ENCODE measurements at regions not wholly inside any gene's neighbourhood (a gene's known extent, or its start where the extent isn't known, plus 50 kb on each side); places are given as distances from the start of the nearest gene placed in this dataset.

GRCh38 chr1:4425892-4426291 lies 228.5 kb upstream of the AJAP1 start:
- Histone ChIP-seq H3K36me3 (ENCODE audit: insufficient read depth, low read length) (no peaks in the 10 kb centered on the region), H3K4me2 (ENCODE audit: low read length) (no peak overlapping the region), H3K27me3 (ENCODE audit: insufficient read depth, low read length) (no peaks in the 10 kb centered on the region), H3K9me3 (ENCODE audit: insufficient read depth, low read depth, low read length) (peaks cover 4% of the 10 kb centered on the region), H2AFZ (ENCODE audit: low read depth, low read length) (no peak overlapping the region), H3K79me2 (ENCODE audit: insufficient read depth, low read length) (no peaks in the 10 kb centered on the region), H4K20me1 (ENCODE audit: insufficient read depth, low read length) (no peaks in the 10 kb centered on the region), H3K4me3 (ENCODE audit: insufficient read depth, low read depth, low read length) (no peak overlapping the region), H3K4me1 (ENCODE audit: insufficient read depth, low read length) (no peaks in the 10 kb centered on the region), H3K9ac (ENCODE audit: low read length) (no peak overlapping the region), H3K27ac (ENCODE audit: low read depth, low read length) (no peak overlapping the region)
- H3K27me3 Mint-ChIP-seq (ENCODE audit: low read depth, unreplicated experiment) = no peaks in the 10 kb centered on the region
- H3K36me3 Mint-ChIP-seq (ENCODE audit: low read depth, unreplicated experiment) = no peaks in the 10 kb centered on the region
- H3K27ac Mint-ChIP-seq (ENCODE audit: unreplicated experiment) = no peak overlapping the region
- no peak overlapping the region for H3K4me3 Mint-ChIP-seq (ENCODE audit: unreplicated experiment)
- TF ChIP-seq CTCF (IDR thresholded peaks at IDR 0.05; ENCODE audit: insufficient read depth, low read depth, low read length) = no peak
- no peak for FAIRE-seq
- no peak for DNase-seq (ENCODE audit: low read depth)
- peaks cover 2% of the 10 kb centered on the region for H3K4me1 Mint-ChIP-seq (ENCODE audit: low read depth, unreplicated experiment)
- H3K9me3 Mint-ChIP-seq (ENCODE audit: unreplicated experiment) = peaks cover 7% of the 10 kb centered on the region

GRCh38 chr1:4428711-4429110 lies 225.7 kb upstream of the AJAP1 start:
- Histone ChIP-seq H3K4me3 (ENCODE audit: insufficient read depth, low read depth, low read length) (no peak overlapping the region), H4K20me1 (ENCODE audit: insufficient read depth, low read length) (no peaks in the 10 kb centered on the region), H3K27me3 (ENCODE audit: insufficient read depth, low read length) (no peaks in the 10 kb centered on the region), H3K4me2 (ENCODE audit: low read length) (no peak overlapping the region), H2AFZ (ENCODE audit: low read depth, low read length) (no peak overlapping the region), H3K36me3 (ENCODE audit: insufficient read depth, low read length) (no peaks in the 10 kb centered on the region), H3K79me2 (ENCODE audit: insufficient read depth, low read length) (no peaks in the 10 kb centered on the region), H3K9ac (ENCODE audit: low read length) (no peak overlapping the region), H3K4me1 (ENCODE audit: insufficient read depth, low read length) (no peaks in the 10 kb centered on the region), H3K27ac (ENCODE audit: low read depth, low read length) (peak overlapping the region; percentile 19), H3K9me3 (ENCODE audit: insufficient read depth, low read depth, low read length) (peaks cover 4% of the 10 kb centered on the region)
- no peak for DNase-seq (ENCODE audit: low read depth)
- no peak for TF ChIP-seq EZH2 (IDR thresholded peaks at IDR 0.05; ENCODE audit: insufficient read depth, low read length)
- TF ChIP-seq CTCF (IDR thresholded peaks at IDR 0.05; ENCODE audit: insufficient read depth, low read depth, low read length) = no peak
- peaks cover 2% of the 10 kb centered on the region for H3K4me1 Mint-ChIP-seq (ENCODE audit: low read depth, unreplicated experiment)
- H3K27ac Mint-ChIP-seq (ENCODE audit: unreplicated experiment) = no peak overlapping the region
- no peak overlapping the region for H3K4me3 Mint-ChIP-seq (ENCODE audit: unreplicated experiment)
- peaks cover 4% of the 10 kb centered on the region for H3K9me3 Mint-ChIP-seq (ENCODE audit: unreplicated experiment)
- FAIRE-seq = no peak
- H3K36me3 Mint-ChIP-seq (ENCODE audit: low read depth, unreplicated experiment) = no peaks in the 10 kb centered on the region
- no peaks in the 10 kb centered on the region for H3K27me3 Mint-ChIP-seq (ENCODE audit: low read depth, unreplicated experiment)

GRCh38 chr1:4430406-4431365 lies 223.7 kb upstream of the AJAP1 start:
- no peaks in the 10 kb centered on the region for H3K36me3 ChIP-seq (ENCODE audit: insufficient read depth, low read length)
- no peak overlapping the region for H3K27ac ChIP-seq (ENCODE audit: low read depth, low read length)
- no peak overlapping the region for H3K9ac ChIP-seq (ENCODE audit: low read length)
- H3K27ac Mint-ChIP-seq (ENCODE audit: unreplicated experiment) = no peak overlapping the region
- TF ChIP-seq CTCF (IDR thresholded peaks at IDR 0.05; ENCODE audit: insufficient read depth, low read depth, low read length) (no peak), EZH2 (IDR thresholded peaks at IDR 0.05; ENCODE audit: insufficient read depth, low read length) (no peak)
- H3K36me3 Mint-ChIP-seq (ENCODE audit: low read depth, unreplicated experiment) = no peaks in the 10 kb centered on the region
- no peaks in the 10 kb centered on the region for H3K79me2 ChIP-seq (ENCODE audit: insufficient read depth, low read length)
- H3K4me3 ChIP-seq (ENCODE audit: insufficient read depth, low read depth, low read length) = no peak overlapping the region
- H3K9me3 ChIP-seq (ENCODE audit: insufficient read depth, low read depth, low read length) = no peaks in the 10 kb centered on the region
- no peak overlapping the region for H2AFZ ChIP-seq (ENCODE audit: low read depth, low read length)
- no peaks in the 10 kb centered on the region for H3K27me3 ChIP-seq (ENCODE audit: insufficient read depth, low read length)
- peaks cover 8% of the 10 kb centered on the region for H3K9me3 Mint-ChIP-seq (ENCODE audit: unreplicated experiment)
- no peaks in the 10 kb centered on the region for H4K20me1 ChIP-seq (ENCODE audit: insufficient read depth, low read length)
- no peaks in the 10 kb centered on the region for H3K27me3 Mint-ChIP-seq (ENCODE audit: low read depth, unreplicated experiment)
- peaks cover 2% of the 10 kb centered on the region for H3K4me1 Mint-ChIP-seq (ENCODE audit: low read depth, unreplicated experiment)
- DNase-seq (ENCODE audit: low read depth) (no peak), FAIRE-seq (no peak)
- no peak overlapping the region for H3K4me2 ChIP-seq (ENCODE audit: low read length)
- H3K4me1 ChIP-seq (ENCODE audit: insufficient read depth, low read length) = no peaks in the 10 kb centered on the region
- H3K4me3 Mint-ChIP-seq (ENCODE audit: unreplicated experiment) = no peak overlapping the region
